HG02885 (cell line): ENCODE measurements at regions not wholly inside any gene's neighbourhood (a gene's known extent, or its start where the extent isn't known, plus 50 kb on each side); places are given as distances from the start of the nearest gene placed in this dataset.
"Not testable (repeated sequence)": the region's sequence is repeated elsewhere in the genome, so short reads cannot be mapped to it uniquely, and the experiment has no call there.

Experiments used
- ATAC-seq: cut with Tn5 transposase; IDR thresholded peaks from one replicate; pipeline ENCODE4 v1.9.1; 2021; ENCODE audit warnings: mild to moderate bottlenecking; ENCODE audit not compliant: unreplicated experiment, poor library complexity

DNA sequence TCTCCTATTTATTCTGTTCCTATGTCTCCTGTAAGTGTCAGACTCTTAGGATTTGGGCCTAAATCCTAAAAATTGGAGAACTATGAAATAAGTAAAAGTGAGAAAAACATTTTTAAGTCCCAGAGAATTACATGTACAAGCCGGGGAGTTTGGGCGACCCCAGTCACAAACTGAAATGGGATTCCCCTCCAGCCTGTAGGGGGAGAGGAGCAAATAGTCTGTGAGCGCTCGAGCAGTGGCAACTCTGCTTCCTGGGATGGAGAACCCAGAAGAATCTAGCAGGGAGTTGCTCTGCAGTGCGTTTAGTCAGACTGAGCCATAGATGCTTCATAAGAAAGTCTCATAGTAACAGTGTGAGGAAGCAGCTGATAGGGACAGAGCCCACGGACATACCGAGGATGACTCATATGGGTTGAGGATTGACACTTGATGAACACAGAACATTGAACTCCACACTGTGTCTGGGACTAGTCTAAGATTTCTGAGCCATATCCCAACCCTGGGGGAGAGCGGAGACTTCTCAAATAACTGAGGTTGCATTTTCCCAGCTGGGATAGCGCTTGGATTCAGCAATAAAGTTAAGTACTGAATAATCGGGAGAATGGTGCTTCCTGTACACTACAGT, 437.2 kb downstream of the BCKDHB start:
- ATAC-seq: peak; percentile 59

- ATAC-seq: no peak
Observed at GRCh38 chr6:80543151-80543550, 436.7 kb downstream of the BCKDHB start.

DNA sequence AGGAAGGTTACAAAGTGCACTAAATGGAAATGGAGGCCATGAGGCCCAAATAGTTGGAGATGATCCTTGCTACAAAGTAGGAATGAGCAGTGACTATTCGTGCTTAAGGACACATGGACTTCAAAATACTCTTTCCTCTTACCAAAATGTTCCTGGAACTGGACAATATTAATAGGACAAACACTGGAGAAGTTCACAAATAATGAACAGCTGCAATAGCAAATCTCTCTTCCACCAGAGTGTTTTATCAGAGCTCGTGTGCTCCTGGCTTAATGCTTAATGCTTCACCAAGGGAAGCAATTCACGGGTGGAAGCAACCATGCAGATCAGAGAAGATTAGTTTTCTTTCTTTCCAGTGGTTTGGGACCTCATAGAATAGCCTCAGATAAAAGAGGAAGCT, 435.4 kb downstream of the BCKDHB start:
- ATAC-seq: no peak

DNA sequence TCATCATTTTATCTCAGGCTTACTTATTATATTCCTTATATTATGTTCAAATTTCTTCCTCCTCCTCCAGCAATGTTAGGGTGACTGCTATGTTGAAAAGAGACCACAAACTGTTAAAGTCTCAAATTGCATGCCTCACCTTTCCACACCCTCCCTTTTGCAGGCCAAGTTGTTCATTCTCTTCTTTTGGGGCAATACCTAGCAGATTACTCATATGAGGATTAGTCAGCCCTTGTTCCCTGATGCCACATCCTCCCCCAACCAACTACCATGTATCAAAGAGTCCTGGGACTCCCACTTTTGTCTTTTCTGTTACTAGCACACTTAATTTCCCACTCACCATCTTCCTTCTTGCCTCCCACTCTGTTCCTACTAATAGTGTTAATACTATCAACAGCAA, 434.7 kb downstream of the BCKDHB start:
- ATAC-seq: no peak

DNA sequence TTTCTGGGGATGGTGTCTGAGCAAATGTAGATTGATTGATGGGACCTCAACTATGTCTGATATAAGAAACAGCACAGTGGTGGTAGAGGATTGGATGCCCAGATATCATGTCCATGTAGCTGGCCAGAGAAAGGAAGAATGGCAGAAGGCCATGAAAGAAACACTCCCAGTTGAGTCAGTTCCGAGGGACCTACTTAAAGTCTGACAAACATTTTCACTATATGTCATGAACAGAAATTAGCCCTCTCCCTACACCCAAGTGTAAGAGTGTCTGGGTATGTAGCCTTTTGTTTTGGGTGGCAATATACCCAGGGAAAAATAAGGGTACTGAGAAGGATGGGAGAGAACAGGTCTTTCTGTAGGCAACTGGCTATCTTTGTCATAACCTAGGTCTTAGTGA, 434.2 kb downstream of the BCKDHB start:
- no peak for ATAC-seq

GRCh38 chr6:80537118-80537972, 430.9 kb downstream of the BCKDHB start:
- peak; percentile 42 for ATAC-seq

DNA sequence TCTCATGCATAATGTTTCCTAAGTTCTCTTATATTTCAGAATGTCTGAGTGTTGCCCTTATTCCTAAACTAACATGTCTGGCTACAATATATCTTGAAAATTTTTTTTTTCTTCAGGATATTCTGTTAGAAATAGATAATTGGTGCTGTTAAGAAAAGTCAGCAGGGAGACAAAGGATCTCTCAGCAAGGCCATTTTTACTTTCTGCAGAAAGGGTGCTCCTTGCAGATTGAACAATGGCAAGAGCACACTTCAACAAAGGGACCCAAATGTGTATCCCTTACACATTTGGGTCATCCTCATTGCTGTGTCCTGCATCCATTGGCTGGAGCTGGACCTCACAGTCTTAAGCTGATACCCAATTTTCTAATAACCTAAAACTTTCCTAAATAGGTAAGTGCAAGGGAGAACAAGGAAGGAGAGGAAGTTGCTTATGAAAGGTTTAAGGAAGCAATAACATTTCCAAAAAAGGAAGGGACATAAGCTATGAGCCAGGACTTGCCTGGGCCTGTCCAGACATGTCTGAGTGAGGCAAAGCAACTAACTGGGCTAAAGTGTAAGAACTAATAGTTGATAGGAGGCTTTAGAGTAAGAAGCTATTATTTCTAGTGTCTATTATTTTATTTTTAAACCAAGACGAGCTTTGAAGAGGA, 429.6 kb downstream of the BCKDHB start:
- no peak for ATAC-seq

GRCh38 chr6:80531681-80532619, 425.5 kb downstream of the BCKDHB start:
- ATAC-seq: no peak

GRCh38 chr6:80530103-80530502, 423.6 kb downstream of the BCKDHB start:
- ATAC-seq: no peak

DNA sequence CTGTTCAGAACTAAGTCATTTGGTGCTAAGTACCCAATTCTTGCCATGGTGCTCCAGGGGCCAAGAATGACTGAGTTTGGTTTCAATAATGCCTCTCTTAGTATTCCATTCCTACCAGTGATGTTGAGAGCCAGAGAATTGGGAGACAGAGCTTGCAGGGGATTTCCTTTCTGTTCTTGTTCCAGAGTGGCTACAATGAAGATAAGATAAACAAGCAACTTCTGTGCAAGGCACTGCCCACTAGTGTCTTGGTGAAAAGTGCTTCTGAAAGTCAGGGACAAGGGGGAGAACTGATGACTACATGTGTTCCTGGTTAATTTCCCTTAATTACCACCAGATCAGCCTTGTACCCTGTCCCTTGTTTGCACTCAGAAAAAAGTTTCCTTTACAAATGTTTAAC, 421.6 kb downstream of the BCKDHB start:
- no peak for ATAC-seq

- no peak for ATAC-seq
Observed at GRCh38 chr6:80527552-80528052, 421.1 kb downstream of the BCKDHB start.

GRCh38 chr6:80523531-80523997, 417.1 kb downstream of the BCKDHB start:
- no peak for ATAC-seq

GRCh38 chr6:80523010-80523409, 416.5 kb downstream of the BCKDHB start:
- no peak for ATAC-seq

DNA sequence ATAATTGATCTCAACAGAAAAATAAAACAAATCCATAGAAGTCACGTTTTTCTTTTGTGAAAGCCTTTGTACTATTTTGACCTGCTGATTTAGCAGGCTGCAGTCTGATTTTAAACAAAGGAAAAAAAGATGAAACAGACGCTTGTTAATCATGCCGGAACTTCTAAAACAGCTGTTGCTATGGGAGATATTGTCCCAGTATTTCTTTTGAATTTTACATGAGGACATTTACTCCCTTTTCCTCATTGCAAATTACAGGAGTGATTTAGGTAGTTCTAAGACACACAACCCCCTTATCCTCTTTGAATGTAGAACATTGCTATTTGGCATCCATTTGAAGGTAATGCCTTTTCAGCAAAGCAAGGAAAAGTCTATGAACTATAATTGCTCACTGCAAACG, 416.1 kb downstream of the BCKDHB start:
- no peak for ATAC-seq

DNA sequence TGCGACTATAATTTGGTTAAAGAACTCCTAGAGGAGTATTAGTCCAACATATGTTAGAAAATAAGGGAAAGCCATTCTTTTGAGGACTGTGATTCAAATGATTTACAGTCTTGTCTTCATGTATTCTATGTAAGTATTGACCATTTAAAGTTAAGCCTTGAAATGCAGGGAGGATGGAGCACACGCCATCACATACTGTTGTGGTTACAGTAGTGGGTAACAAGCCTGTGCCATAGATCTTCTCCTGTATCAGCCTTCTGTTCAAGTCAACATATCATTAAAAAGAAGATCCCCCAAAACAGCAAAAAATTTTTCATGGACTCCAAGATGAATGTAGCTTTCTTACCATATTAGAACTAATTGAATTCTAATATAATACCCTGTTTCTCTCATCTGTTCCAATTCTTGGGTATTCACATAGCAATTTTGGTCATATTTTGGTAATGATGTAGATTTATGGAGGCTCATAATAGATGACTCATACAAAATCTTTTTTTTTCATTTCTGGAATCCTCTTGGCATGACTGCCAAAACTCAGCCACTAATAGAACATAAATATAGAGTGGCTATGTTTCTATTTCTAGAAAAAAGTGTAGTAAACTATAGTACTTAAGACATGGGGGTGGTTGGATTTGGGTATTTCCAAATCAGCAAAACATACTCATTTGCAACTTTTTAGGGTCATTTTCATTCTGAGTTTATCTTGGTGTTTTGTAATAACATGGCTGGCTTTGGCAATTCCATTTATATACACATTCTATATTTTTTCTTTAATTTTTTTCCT, 413.5 kb downstream of the BCKDHB start:
- ATAC-seq: no peak

DNA sequence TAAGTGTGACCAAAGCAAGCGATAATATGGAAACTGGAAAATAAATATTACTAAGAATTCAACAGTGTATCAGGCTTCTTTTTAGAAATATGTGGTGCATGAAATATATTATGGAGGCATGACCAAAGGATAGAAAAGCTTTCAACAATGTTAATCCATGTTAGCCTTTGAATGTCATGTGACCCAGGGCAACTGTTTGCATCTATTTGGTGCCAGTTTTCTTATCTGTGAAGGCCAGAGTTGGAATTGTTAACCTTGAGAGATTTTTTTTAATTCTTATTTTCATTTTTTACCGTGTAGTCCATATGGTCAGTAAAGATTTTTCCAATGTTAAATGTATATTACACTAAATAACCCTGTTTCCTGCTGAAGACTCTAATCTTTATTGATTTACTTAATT, 411.1 kb downstream of the BCKDHB start:
- no peak for ATAC-seq

- ATAC-seq: not testable (repeated sequence)
Observed at GRCh38 chr6:80510521-80510920, 404.1 kb downstream of the BCKDHB start.

- no peak for ATAC-seq
Observed at GRCh38 chr6:80508885-80509630, 402.6 kb downstream of the BCKDHB start.

DNA sequence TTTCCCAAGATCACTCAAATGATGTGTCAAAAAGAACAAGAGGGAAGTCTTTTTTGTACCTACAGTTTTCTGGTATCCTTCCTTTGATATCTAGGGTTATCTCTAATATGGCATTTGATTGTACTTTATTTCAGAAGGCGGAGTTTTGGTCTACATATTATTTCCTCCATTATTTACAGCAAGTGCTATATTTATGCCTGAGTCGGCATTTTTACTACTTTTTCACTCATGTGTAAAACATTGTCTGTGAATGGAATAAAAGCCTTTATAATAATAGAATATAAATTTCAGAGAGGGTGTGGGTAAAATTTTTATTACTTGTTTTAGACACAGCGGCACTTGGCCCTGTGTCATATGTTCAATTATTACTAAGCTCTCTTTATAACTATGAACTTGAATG, 398.4 kb downstream of the BCKDHB start:
- ATAC-seq: no peak
